Ascending aorta (tissue), 2 donors: ENCODE measurements at regions not wholly inside any gene's neighbourhood (a gene's known extent, or its start where the extent isn't known, plus 50 kb on each side); places are given as distances from the start of the nearest gene placed in this dataset.
A peak's percentile ranks its signal among the peaks of the same experiment; 100 is the strongest.

ENCODE experiments used
- DNase-seq, 2 donors: peaks; one replicate each; pipeline ENCODE4 v3.0.0-alpha.2; 2019; ENCODE audit warnings: low spot score in 2 of 2
- H3K27ac ChIP-seq, 2 donors: fragments of 200-600 bp; sonication (generic); one replicate each; pipeline ENCODE4 v1.5.1; 2016 to 2017; ENCODE audit warnings: mild to moderate bottlenecking in 1 of 2
- H3K27me3 ChIP-seq: fragments of 200-600 bp; sonication (generic); one replicate; pipeline ENCODE4 v1.5.1; 2017
- H3K36me3 ChIP-seq, 2 donors: fragments of 200-600 bp; sonication (generic); one replicate each; pipeline ENCODE4 v1.5.1; 2016
- H3K4me1 ChIP-seq, 2 donors: fragments of 200-600 bp; sonication (generic); one replicate each; pipeline ENCODE4 v1.5.1; 2016 to 2017; ENCODE audit warnings: mild to moderate bottlenecking in 1 of 2
- H3K4me3 ChIP-seq, 2 donors: fragments of 200-600 bp; sonication (generic); one replicate each; pipeline ENCODE4 v1.5.1; 2016 to 2017; ENCODE audit warnings: mild to moderate bottlenecking in 1 of 2
- H3K9me3 ChIP-seq, 2 donors: fragments of 200-600 bp; sonication (generic); one replicate each; pipeline ENCODE4 v1.5.1; 2016
- CTCF ChIP-seq, 3 experiments: fragments of 200-600 bp in 2 of 3; fragments of 450-650 bp in 1 of 3; sonication (generic) in 2 of 3; IDR thresholded peaks; one replicate each; pipeline ENCODE4 v1.5.1; 2016 to 2019; ENCODE audit warnings: antibody characterized with exemption in 3 of 3, mild to moderate bottlenecking in 1 of 3, moderate library complexity in 1 of 3
- intact Hi-C: fragments of 100-400 bp; cut with DNase I; formaldehyde crosslinking; loops from one replicate; pipeline ENCODE4 v1.15.1; 2023

GRCh38 chr10:2745666-2746065 is 321.7 kb upstream of the PFKP start:
- H3K4me3 ChIP-seq: no peak overlapping the region
- no peaks in the 10 kb centered on the region for H3K27me3 ChIP-seq
- no peak for DNase-seq
- intact Hi-C loops: no loop called here
- no peaks in the 10 kb centered on the region for H3K4me1 ChIP-seq
- no peak overlapping the region for H3K27ac ChIP-seq
- TF ChIP-seq CTCF (IDR thresholded peaks at IDR 0.05): no peak
- H3K36me3 ChIP-seq: no peaks in the 10 kb centered on the region
- no peaks in the 10 kb centered on the region for H3K9me3 ChIP-seq

GRCh38 chr10:2744547-2745200 is 322.7 kb upstream of the PFKP start:
- Histone ChIP-seq H3K4me3 (peak overlapping the region; percentile 10 to 32), H3K9me3 (no peaks in the 10 kb centered on the region), H3K27ac (no peak overlapping the region), H3K27me3 (no peaks in the 10 kb centered on the region), H3K4me1 (no peaks in the 10 kb centered on the region), H3K36me3 (no peaks in the 10 kb centered on the region)
- DNase-seq: no peak
- intact Hi-C loops: no loop called here
- TF ChIP-seq CTCF (IDR thresholded peaks at IDR 0.05): no peak

GRCh38 chr10:2734603-2735002 is 332.7 kb upstream of the PFKP start:
- no peak for TF ChIP-seq CTCF (IDR thresholded peaks at IDR 0.05)
- no peak overlapping the region for H3K27ac ChIP-seq
- no peak overlapping the region for H3K4me3 ChIP-seq
- H3K27me3 ChIP-seq: no peaks in the 10 kb centered on the region
- intact Hi-C loops: no loop called here
- H3K4me1 ChIP-seq: no peaks in the 10 kb centered on the region
- DNase-seq: no peak
- H3K9me3 ChIP-seq: no peaks in the 10 kb centered on the region
- no peaks in the 10 kb centered on the region for H3K36me3 ChIP-seq

- intact Hi-C loops: no loop called here
- Histone ChIP-seq H3K4me1 (no peaks in the 10 kb centered on the region), H3K4me3 (no peak overlapping the region), H3K36me3 (no peaks in the 10 kb centered on the region), H3K9me3 (no peaks in the 10 kb centered on the region), H3K27me3 (no peaks in the 10 kb centered on the region), H3K27ac (no peak overlapping the region)
- DNase-seq: no peak
- no peak for TF ChIP-seq CTCF (IDR thresholded peaks at IDR 0.05)
Measured at GRCh38 chr10:2733278-2733963, 333.9 kb upstream of the PFKP start.

GRCh38 chr10:2731940-2732339 is 335.4 kb upstream of the PFKP start:
- Histone ChIP-seq H3K27me3 (no peaks in the 10 kb centered on the region), H3K36me3 (no peaks in the 10 kb centered on the region)
- DNase-seq: no peak

More at GRCh38 chr10:2731940-2732339, 335.4 kb upstream of the PFKP start:
- H3K4me1 ChIP-seq: no peaks in the 10 kb centered on the region
- no peaks in the 10 kb centered on the region for H3K9me3 ChIP-seq
- no peak for TF ChIP-seq CTCF (IDR thresholded peaks at IDR 0.05)
- no peak overlapping the region for H3K4me3 ChIP-seq
- H3K27ac ChIP-seq: no peak overlapping the region
- intact Hi-C loops: no loop called here
